GM19397 (cell line): ENCODE measurements at regions not wholly inside any gene's neighbourhood (a gene's known extent, or its start where the extent isn't known, plus 50 kb on each side); places are given as distances from the start of the nearest gene placed in this dataset.

ENCODE experiments used
- ATAC-seq: cut with Tn5 transposase; IDR thresholded peaks from one replicate; pipeline ENCODE4 v1.9.1; 2021; ENCODE audit warnings: mild to moderate bottlenecking, moderate library complexity; ENCODE audit not compliant: unreplicated experiment

DNA sequence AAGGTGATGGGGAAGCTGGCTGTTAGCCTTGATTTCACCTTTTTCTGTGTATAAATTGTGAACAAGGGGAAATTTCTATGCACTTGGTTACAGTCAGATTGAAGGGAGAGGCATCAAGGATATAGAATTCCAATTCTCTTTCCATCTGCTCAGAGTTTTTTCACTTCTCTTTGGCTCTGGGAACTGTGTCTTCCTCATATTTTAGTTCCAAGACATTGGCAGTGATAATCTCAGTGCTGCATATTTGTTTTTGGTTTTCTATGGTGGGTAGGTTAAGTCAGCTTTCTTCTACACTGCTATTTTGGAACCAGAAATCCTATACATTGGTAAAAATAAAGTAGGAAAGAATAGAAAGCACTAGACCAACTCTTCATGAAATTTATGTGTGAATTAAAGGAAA, 569.6 kb upstream of the CXADR start:
- ATAC-seq, result no peak

GRCh38 chr21:16945580-16945979, 567.3 kb upstream of the CXADR start:
- ATAC-seq, result no peak

DNA sequence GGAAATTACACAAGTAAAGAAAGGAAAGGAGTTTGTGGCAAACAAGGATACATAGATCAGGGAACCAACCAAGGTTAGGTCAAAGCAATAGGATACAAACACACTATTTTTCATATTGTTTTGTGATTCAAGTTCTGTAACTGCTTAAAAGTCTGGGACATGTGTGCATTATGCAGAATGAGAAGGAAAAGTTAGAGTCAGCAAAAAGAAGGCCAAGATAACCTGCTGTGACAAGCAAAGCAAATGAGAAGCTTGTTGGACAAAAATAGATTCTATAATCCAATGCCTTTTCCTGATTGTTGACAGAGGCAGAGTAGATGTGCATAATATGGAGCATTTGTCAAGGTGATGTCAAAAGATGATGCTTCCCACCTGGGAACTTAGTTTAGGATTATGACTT, 556.0 kb upstream of the CXADR start:
- no peak for ATAC-seq

- ATAC-seq, result no peak
These were observed 547.4 kb upstream of the CXADR start for GRCh38 chr21:16965424-16965823.

DNA sequence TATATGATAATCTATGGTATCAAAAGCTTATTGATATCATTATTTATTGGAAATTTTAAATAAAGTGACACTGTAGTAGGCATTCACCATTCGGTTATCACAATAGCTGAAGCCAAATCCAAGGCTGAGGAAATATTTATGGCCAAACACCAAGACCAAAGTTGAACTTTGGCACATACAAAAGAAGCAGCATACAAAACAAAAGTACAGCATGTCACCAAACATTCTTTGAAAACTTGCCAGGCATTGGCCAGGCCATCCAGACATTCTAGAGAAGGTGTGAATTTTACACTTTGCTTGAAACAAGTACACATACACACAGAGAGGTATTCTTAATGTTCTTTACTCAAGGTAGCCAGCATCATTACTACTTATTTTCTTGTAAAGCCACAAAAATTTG, 544.4 kb upstream of the CXADR start:
- ATAC-seq, result no peak

DNA sequence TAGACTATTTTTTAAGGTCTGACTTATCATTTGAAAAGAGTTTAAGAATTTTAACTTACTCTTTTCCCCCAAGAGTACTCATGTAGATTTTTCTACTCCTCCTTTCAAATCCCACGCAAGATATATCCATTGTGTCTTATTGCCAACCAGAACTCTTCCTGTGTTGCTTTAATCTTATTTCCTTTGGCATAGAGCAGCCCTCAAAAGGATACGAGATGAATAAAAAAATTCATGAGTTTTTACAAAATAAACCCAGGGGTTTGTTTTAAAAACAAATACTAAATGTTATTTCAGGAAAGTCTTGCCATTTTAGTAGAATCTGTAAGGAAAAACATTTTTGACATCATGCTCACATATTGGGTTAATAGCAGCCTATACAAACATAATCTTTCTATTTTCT, 543.2 kb upstream of the CXADR start:
- ATAC-seq, result no peak

DNA sequence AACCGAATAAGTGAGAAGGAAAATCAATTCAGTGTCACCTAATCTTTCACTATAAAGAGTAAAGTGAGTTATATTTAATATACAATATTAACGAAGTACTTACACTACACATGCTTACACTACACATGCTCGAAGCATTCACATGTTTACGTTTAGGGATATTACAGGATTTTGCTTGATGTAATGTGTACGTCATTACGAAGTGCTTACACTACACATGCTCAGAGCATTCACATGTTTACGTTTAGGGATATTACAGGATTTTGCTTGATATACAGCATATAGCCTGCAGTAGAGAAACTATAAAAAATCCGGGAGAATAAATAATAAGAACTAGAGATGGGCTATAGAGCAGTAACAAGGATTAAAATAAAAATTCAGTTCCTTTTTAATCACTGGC, 538.8 kb upstream of the CXADR start:
- ATAC-seq, result no peak

DNA sequence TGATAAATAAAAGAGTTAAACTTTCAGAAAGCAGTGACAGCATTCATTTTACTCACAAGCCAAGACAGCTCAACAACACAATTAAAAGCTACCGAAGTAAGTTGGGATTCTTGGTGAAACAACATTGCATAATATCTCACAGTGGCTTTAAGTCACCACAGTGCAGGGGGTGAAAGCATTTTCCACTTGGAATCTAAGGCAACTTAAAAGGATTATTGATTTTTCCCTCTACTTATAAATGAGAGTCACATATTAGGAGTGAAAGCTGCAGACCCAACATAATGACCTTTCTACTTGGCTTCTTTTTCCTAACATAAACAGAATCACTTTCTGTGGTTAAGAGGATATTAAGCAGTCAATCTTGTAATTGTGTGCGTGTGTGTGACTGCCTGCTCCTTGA, 536.6 kb upstream of the CXADR start:
- no peak for ATAC-seq

DNA sequence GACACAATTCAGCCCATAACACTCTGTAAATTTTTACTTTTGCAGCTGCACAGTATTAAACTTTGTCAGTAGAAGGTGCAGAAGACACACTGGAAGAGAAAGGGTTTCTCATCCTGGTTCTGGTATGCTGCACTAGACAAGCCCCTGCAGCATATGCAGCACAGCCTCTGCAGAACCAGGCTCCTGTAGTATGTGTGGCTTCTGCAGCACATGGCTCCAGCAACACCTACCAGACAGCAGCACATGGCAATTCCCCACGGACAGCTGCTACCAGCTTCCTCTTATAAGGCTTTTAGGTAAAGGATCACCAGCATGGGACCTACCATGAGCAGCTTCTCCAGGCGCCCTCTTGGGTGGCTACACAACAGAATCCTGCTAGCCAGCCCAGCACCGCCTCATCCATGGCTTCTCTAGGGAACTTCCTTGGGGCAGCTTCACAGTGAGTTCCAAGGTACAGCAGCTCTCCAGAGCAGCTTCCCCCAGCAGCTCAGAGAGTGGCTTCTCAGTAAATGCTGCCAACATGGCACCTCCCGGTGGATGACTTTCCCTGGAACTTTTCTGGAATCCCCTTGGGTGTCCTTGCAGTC, 534.4 kb upstream of the CXADR start:
- no peak for ATAC-seq

DNA sequence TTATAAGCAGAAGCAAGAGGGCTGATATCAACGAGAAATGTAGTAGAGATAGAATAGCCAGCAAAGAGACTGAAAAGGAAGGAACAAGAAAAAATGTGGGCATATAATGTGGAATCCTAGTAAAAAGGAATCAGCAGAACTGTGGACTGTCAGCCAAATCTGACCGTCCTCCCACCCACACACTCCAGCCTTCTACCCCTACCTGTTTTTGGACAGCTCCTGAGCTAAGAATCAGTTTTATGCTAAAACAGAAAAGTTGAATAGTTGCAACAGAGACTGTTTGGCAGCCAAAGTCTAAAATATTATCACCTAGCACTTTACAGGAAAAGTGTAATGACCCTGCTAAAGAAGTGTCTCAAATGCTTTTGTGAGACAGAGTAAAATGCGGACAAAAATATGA, 533.3 kb upstream of the CXADR start:
- no peak for ATAC-seq

DNA sequence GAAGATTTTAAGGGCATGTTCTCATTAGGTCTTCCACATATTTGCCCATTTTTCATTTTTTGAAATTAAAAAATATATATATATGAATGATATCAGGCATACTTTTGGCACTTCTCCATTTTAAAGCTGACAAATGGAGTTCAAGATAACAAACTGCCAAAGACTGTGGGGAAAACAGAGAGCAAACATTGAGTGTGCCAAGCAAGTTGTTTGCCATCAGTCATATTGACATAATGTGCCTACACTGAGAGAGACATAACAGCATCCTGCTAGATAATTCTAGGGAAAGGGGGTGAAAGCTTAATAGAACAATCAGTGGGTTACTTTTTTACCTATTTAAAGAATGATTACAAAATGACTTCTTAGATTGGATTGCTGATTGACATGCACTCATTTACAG, 529.4 kb upstream of the CXADR start:
- ATAC-seq, result no peak

DNA sequence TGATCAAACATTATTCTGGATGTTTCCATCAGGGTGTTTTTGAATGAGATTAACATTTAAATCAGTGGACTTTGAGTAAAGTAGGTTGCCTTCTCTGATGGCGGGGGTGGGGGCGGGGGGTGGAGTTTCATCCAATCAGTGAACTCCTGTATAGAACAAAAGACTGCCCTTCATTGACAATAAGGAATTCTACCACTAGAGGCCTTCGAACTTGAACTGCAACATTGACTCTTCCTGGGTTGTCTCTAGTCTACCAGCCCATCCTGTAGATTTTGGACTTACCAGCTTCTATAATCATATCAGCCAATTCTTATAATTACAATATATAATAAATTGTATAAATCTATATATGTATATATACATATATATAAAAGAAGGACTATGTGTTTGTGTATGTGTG, 520.4 kb upstream of the CXADR start:
- no peak for ATAC-seq

- no peak for ATAC-seq
These were observed 519.3 kb upstream of the CXADR start for GRCh38 chr21:16993416-16994038.

GRCh38 chr21:17002594-17003257, 510.1 kb upstream of the CXADR start:
- no peak for ATAC-seq

GRCh38 chr21:17003258-17003615, 509.6 kb upstream of the CXADR start:
- no peak for ATAC-seq

GRCh38 chr21:17003763-17004373, 509.0 kb upstream of the CXADR start:
- no peak for ATAC-seq

DNA sequence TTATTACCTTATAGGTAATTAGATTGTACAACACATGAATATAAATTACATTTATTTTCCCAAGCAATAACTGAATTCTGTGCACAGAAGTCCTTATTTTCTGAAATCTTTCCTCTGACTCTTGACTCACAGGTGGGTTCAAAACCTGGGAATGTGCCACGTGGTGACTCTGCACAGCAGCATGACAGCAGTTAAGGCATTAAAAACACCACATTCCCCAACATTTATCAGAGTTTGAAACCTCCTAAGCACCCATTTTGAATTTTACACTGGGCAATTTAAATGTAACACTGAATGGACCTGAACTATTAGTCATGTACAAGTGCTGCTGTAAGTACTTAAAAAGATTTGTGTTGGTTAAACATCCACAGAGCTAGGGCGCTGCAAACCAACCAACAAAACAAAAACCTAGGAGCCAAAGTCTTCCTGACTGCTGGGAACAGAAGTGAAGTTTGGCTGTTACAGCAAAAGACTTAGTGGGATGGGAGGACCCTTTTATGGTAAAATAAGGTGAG, 480.6 kb upstream of the CXADR start:
- ATAC-seq, result no peak

GRCh38 chr21:17044696-17045095, 468.1 kb upstream of the CXADR start:
- ATAC-seq, result no peak

GRCh38 chr21:17045214-17045853, 467.5 kb upstream of the CXADR start:
- no peak for ATAC-seq

DNA sequence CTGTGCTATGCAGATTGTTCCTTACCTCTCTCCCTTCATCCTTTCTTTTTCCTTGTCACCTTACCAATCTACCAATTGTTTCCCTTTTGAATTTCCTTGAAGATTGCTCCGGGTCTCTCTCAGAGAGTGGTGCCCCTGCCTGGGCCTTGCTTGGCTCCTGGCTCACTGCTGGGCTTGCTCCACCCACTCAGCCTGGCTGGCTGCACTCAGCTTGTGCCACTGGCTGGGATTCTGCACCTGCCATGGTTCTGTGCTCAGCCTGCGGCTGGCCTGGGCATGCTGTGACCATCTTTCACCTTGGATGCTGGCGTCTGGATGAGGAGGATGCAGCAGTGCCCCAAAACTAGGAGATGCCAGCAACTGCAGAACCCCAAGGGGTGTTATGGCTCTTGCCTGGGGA, 463.9 kb upstream of the CXADR start:
- no peak for ATAC-seq

DNA sequence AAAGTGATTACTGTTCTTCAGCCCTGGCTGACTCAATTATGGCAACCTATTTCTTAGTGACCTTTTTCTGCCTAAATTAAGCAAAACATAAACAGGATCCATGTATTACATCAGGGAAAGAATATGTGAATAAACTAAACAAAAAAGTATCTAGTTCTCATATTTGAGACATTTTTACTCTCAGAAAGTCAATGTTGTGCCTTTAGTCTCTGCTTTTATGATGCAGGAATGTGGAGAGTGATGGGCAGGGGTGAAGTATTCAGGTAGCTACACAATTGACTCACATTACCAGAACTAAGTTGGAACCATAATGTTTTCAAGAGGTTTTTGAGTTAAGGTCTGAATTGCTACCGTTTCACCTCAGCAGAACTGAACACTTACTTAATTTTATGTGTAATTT, 462.7 kb upstream of the CXADR start:
- ATAC-seq, result no peak

DNA sequence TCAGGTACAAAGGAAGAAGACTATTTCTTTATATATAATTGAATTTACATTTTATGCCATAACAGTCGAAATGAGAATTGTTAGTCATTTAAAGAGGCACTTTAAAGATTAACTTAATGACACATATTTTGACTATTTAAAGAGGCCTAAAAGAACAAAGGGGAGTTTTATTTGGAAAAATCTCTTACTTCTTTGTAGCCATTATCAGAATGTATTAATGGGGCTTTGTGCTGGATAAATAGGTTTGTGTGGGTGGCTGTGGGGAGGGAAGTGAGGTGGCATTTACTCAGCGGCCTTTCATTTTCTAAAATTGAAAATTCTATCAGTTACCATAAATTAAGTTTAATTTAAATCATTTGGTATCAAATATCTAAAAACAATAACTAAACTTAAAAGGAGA, 462.2 kb upstream of the CXADR start:
- ATAC-seq, result no peak
